ENCODE measurements at regions not wholly inside any gene's neighbourhood (a gene's known extent, or its start where the extent isn't known, plus 50 kb on each side); places are given as distances from the start of the nearest gene placed in this dataset.

DNA sequence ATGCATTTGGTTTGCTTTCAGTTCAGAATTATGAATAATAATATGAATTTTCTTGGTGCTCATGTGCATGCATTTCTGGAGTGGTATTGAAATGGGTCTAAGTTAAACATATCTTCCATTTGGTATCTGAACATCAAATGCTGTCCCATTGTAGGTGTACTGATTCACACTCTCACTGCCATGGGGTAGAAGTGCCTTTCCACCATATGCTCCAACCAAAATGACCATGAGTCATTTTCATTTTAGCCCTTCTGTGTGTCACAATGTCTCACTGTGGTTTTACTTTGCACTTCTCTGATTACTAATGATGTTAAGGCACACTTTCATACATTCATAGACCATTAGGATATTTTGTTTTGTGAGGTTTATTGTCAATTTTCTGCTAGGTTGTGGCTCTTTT, 211.9 kb downstream of the HAO1 start:
- DNase-seq = no peak
- Histone ChIP-seq H3K9me3 (ENCODE audit: low read length) (no peaks in the 10 kb centered on the region), H3K27ac (ENCODE audit: low read depth, low read length) (no peak overlapping the region), H3K4me1 (ENCODE audit: insufficient read depth, low read length) (no peaks in the 10 kb centered on the region), H3K4me3 (ENCODE audit: low read length) (no peak overlapping the region), H3K36me3 (ENCODE audit: insufficient read depth, low read length) (no peaks in the 10 kb centered on the region), H3K27me3 (ENCODE audit: insufficient read depth, low read length, poor library complexity, severe bottlenecking) (no peaks in the 10 kb centered on the region)
- Mint-ChIP-seq H3K9me3 (peaks cover 0 to 2% (median 1%) of the 10 kb centered on the region in 5 donors), H3K36me3 (no peaks in the 10 kb centered on the region), H3K27me3 (no peaks in the 10 kb centered on the region), H3K4me1 (no peaks in the 10 kb centered on the region), H3K4me3 (no peak overlapping the region), H3K27ac (no peak overlapping the region)
- ChIA-PET CTCF (no interaction called here), POLR2A (no interaction called here)

DNA sequence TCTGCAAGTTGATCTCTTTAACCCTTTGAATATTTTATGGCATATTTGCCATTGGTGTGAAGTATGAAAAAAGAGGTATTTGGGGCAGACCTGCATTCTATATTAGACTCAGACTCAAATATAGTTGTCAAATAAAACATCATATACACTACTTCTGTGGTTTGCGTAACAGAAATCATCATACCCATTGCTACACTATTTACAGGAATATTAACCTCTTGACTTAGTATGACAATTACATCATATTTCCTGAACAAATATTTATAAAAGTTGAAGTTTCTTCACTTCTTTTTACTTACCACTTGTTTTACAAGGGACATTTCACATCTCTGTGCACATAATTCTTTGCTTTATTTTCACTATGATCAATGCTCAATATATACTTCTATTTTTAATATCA, 206.0 kb downstream of the HAO1 start:
- Histone ChIP-seq H3K27me3 (ENCODE audit: insufficient read depth, low read length, poor library complexity, severe bottlenecking) (no peaks in the 10 kb centered on the region), H3K36me3 (ENCODE audit: insufficient read depth, low read length) (no peaks in the 10 kb centered on the region), H3K9me3 (ENCODE audit: low read length) (no peaks in the 10 kb centered on the region), H3K4me1 (ENCODE audit: insufficient read depth, low read length) (no peaks in the 10 kb centered on the region), H3K27ac (ENCODE audit: low read depth, low read length) (no peak overlapping the region), H3K4me3 (ENCODE audit: low read length) (no peak overlapping the region)
- POLR2A ChIA-PET = no interaction called here
- Mint-ChIP-seq H3K4me3 (no peak overlapping the region), H3K27me3 (no peaks in the 10 kb centered on the region), H3K27ac (no peak overlapping the region), H3K36me3 (no peaks in the 10 kb centered on the region), H3K4me1 (no peaks in the 10 kb centered on the region), H3K9me3 (peaks cover 0 to 2% (median 2%) of the 10 kb centered on the region in 5 donors)
- CTCF ChIA-PET = no interaction called here
- no peak for DNase-seq

DNA sequence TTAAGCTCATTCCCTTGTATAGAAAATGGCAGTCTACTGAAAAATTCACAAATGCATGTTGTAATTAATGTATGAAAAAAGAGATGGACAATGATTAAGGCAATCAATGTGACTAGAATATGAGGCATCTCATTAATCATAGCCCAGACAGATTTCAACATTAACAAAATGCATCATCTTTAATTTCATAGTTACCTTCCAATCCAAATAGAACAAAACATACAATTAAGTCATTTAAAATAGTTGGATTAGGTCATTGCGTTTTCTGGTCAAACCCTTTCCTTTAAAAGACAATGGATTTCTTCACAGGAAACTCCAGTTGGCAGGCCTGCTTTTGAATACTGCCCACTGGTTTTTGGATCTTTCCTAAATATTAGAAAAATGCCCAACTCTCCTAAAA, 203.9 kb downstream of the HAO1 start:
- Mint-ChIP-seq H3K36me3 (no peaks in the 10 kb centered on the region), H3K4me1 (no peaks in the 10 kb centered on the region), H3K4me3 (no peak overlapping the region), H3K27me3 (no peaks in the 10 kb centered on the region), H3K9me3 (peaks cover 0 to 2% (median 2%) of the 10 kb centered on the region in 5 donors), H3K27ac (no peak overlapping the region)
- Histone ChIP-seq H3K4me3 (ENCODE audit: low read length) (no peak overlapping the region), H3K4me1 (ENCODE audit: insufficient read depth, low read length) (no peaks in the 10 kb centered on the region), H3K27me3 (ENCODE audit: insufficient read depth, low read length, poor library complexity, severe bottlenecking) (no peaks in the 10 kb centered on the region), H3K27ac (ENCODE audit: low read depth, low read length) (no peak overlapping the region), H3K36me3 (ENCODE audit: insufficient read depth, low read length) (no peaks in the 10 kb centered on the region), H3K9me3 (ENCODE audit: low read length) (no peaks in the 10 kb centered on the region)
- ChIA-PET POLR2A (no interaction called here), CTCF (no interaction called here)
- no peak for DNase-seq

DNA sequence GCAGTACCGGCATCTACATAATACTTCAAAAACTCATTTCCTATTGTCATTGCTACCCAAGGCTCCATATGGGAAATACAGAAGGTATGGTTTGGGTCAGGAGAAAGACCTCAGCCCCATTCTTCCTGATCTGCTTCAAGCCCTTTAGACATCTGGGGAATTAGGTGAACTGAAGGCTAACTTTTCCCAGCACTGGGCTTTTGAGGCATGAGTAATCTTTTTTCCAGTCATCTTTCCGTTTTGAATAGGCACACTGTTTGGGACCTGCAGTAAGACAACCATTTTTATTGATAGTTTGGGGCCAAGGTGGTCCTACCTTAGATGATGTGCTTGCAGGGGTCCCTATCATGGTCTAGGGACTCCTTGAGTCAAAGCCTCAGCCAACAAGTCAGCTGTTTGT, 198.4 kb downstream of the HAO1 start:
- H3K9me3 ChIP-seq (ENCODE audit: low read length) = no peaks in the 10 kb centered on the region
- Mint-ChIP-seq H3K36me3 (no peaks in the 10 kb centered on the region), H3K27ac (no peak overlapping the region), H3K27me3 (no peaks in the 10 kb centered on the region), H3K9me3 (peaks cover 0 to 9% (median 0%) of the 10 kb centered on the region in 5 donors), H3K4me1 (no peaks in the 10 kb centered on the region), H3K4me3 (no peak overlapping the region)
- H3K4me1 ChIP-seq (ENCODE audit: insufficient read depth, low read length) = no peaks in the 10 kb centered on the region
- H3K4me3 ChIP-seq (ENCODE audit: low read length) = no peak overlapping the region
- POLR2A ChIA-PET = no interaction called here
- no peaks in the 10 kb centered on the region for H3K27me3 ChIP-seq (ENCODE audit: insufficient read depth, low read length, poor library complexity, severe bottlenecking)
- CTCF ChIA-PET = no interaction called here
- H3K27ac ChIP-seq (ENCODE audit: low read depth, low read length) = no peak overlapping the region
- no peaks in the 10 kb centered on the region for H3K36me3 ChIP-seq (ENCODE audit: insufficient read depth, low read length)
- no peak for DNase-seq

DNA sequence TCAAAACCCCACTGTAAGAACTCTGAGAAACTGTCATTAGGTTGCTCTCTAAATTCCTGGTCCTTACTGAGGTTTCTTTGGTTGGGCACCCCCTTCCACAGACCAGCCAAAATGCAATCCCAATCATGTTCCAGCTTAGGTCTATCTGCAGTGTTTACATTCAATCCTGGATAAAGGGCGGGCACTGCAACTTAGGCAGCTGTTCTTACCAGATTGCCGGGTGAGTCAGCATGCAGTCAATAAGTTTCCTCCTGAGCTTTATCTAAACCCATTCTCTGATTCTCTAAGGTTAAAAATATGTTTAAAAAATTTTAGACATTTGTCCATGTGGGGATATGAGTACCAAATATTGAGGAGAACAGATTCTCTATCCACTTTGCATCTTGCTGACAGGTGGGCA, 197.8 kb downstream of the HAO1 start:
- H3K27ac Mint-ChIP-seq = no peak overlapping the region
- Histone ChIP-seq H3K4me1 (ENCODE audit: insufficient read depth, low read length) (no peaks in the 10 kb centered on the region), H3K36me3 (ENCODE audit: insufficient read depth, low read length) (no peaks in the 10 kb centered on the region), H3K27ac (ENCODE audit: low read depth, low read length) (no peak overlapping the region), H3K9me3 (ENCODE audit: low read length) (no peaks in the 10 kb centered on the region), H3K4me3 (ENCODE audit: low read length) (no peak overlapping the region), H3K27me3 (ENCODE audit: insufficient read depth, low read length, poor library complexity, severe bottlenecking) (no peaks in the 10 kb centered on the region)
- no peaks in the 10 kb centered on the region for H3K27me3 Mint-ChIP-seq
- H3K4me1 Mint-ChIP-seq = no peaks in the 10 kb centered on the region
- POLR2A ChIA-PET = no interaction called here
- H3K4me3 Mint-ChIP-seq = no peak overlapping the region
- H3K36me3 Mint-ChIP-seq = no peaks in the 10 kb centered on the region
- no peak for DNase-seq
- peaks cover 0 to 9% (median 0%) of the 10 kb centered on the region in 5 donors for H3K9me3 Mint-ChIP-seq
- CTCF ChIA-PET = no interaction called here

DNA sequence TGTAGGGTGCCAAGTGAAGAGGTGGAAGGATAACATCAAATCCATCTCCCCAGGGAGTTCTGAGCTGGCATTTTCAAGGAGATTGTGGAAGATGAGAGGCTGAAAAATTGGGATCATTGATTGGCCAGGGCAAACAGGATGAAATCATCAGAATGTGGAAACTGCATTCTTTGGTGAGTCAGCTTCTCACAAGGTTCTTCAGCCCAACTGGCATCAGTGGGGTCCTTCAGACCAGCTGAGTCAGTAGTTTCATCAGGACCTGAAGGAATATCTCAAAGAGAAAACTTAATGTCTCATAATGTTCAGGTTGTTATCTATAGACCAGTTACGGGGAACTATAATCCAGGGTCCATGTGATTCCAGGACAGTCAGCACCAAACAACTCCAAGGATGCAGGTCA, 195.8 kb downstream of the HAO1 start:
- H3K4me1 ChIP-seq (ENCODE audit: insufficient read depth, low read length) = no peaks in the 10 kb centered on the region
- H3K27ac Mint-ChIP-seq = no peak overlapping the region
- H3K36me3 Mint-ChIP-seq = no peaks in the 10 kb centered on the region
- H3K27me3 Mint-ChIP-seq = no peaks in the 10 kb centered on the region
- no peak overlapping the region for H3K4me3 Mint-ChIP-seq
- H3K36me3 ChIP-seq (ENCODE audit: insufficient read depth, low read length) = no peaks in the 10 kb centered on the region
- H3K4me3 ChIP-seq (ENCODE audit: low read length) = no peak overlapping the region
- DNase-seq = no peak
- no peaks in the 10 kb centered on the region for H3K4me1 Mint-ChIP-seq
- CTCF ChIA-PET = no interaction called here
- peaks cover 0 to 9% (median 0%) of the 10 kb centered on the region in 5 donors for H3K9me3 Mint-ChIP-seq
- H3K9me3 ChIP-seq (ENCODE audit: low read length) = no peaks in the 10 kb centered on the region
- H3K27me3 ChIP-seq (ENCODE audit: insufficient read depth, low read length, poor library complexity, severe bottlenecking) = no peaks in the 10 kb centered on the region
- POLR2A ChIA-PET = no interaction called here
- no peak overlapping the region for H3K27ac ChIP-seq (ENCODE audit: low read depth, low read length)

DNA sequence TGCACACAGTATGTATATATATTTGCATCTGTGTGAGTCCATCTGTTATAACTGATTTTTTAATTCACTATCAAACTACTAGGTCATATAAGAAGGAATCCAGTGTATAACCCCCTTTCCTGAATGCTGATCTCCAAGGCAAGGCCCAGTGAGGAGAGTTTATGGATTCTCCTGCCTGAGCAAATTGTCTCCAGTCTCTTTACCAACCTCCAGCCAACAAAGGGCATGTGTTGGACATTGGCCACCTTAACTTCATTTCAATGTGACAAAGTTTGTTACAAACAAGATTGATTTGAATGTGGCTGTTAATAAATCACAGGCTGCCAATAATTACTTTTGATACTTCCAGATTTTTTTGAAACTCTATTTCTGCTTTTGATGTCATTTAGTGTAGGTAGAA, 191.6 kb downstream of the HAO1 start:
- no peaks in the 10 kb centered on the region for H3K4me1 ChIP-seq (ENCODE audit: insufficient read depth, low read length)
- Mint-ChIP-seq H3K9me3 (peaks cover 0 to 9% (median 0%) of the 10 kb centered on the region in 5 donors), H3K27me3 (no peaks in the 10 kb centered on the region), H3K36me3 (no peaks in the 10 kb centered on the region), H3K4me1 (no peaks in the 10 kb centered on the region), H3K4me3 (no peak overlapping the region), H3K27ac (no peak overlapping the region)
- POLR2A ChIA-PET = no interaction called here
- DNase-seq = no peak
- no peak overlapping the region for H3K4me3 ChIP-seq (ENCODE audit: low read length)
- no peak overlapping the region for H3K27ac ChIP-seq (ENCODE audit: low read depth, low read length)
- H3K36me3 ChIP-seq (ENCODE audit: insufficient read depth, low read length) = no peaks in the 10 kb centered on the region
- no peaks in the 10 kb centered on the region for H3K9me3 ChIP-seq (ENCODE audit: low read length)
- H3K27me3 ChIP-seq (ENCODE audit: insufficient read depth, low read length, poor library complexity, severe bottlenecking) = no peaks in the 10 kb centered on the region
- CTCF ChIA-PET = no interaction called here

DNA sequence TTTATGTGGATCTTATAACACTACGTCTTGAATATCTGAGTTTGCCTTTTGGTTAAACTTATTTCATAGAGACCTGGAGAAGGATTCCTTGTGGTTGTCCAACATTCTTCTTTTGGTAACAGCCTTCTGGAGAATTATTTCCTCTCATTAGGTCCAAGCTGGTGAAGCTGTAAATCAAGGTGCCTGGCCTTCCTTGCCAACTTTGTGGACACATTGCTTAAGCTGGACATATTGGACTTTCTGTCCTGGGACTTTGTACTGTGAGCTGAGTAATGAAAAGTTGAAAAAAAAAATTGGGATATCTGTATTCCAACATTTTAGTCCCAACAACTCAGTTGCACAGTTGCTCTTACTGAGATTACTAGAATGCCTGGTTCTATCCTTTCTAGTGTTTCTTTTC, 186.2 kb downstream of the HAO1 start:
- CTCF ChIA-PET = no interaction called here
- Mint-ChIP-seq H3K9me3 (peaks cover 0 to 7% (median 0%) of the 10 kb centered on the region in 5 donors), H3K4me3 (no peak overlapping the region), H3K27me3 (peaks cover 0 to 2% of the 10 kb centered on the region in 2 donors), H3K4me1 (no peaks in the 10 kb centered on the region), H3K36me3 (no peaks in the 10 kb centered on the region), H3K27ac (no peak overlapping the region)
- Histone ChIP-seq H3K4me3 (ENCODE audit: low read length) (no peak overlapping the region), H3K4me1 (ENCODE audit: insufficient read depth, low read length) (no peaks in the 10 kb centered on the region), H3K27ac (ENCODE audit: low read depth, low read length) (no peak overlapping the region), H3K36me3 (ENCODE audit: insufficient read depth, low read length) (no peaks in the 10 kb centered on the region), H3K27me3 (ENCODE audit: insufficient read depth, low read length, poor library complexity, severe bottlenecking) (no peaks in the 10 kb centered on the region), H3K9me3 (ENCODE audit: low read length) (no peaks in the 10 kb centered on the region)
- no peak for DNase-seq
- POLR2A ChIA-PET = no interaction called here

DNA sequence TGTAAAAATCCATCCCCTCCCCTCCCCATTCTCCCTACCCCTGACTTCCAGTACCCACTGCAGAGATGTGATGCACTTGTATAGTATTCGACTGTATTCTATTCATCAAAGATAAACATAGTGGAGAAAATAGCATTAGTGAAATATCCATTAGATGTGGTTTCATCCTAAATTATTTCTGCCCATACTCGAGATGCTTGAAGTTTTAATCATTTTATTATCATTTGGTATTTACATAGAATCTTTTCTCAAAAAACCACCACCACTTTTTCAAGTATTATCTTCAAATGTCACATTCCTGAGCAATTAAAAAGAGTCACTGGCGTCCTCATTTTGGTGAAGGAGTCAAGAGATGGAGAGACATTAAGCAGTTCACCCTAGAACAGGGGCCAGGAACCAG, 181.9 kb downstream of the HAO1 start:
- CTCF ChIA-PET = no interaction called here
- no peaks in the 10 kb centered on the region for H3K27me3 ChIP-seq (ENCODE audit: insufficient read depth, low read length, poor library complexity, severe bottlenecking)

More for the DNA sequence above, 181.9 kb downstream of the HAO1 start:
- no peaks in the 10 kb centered on the region for H3K9me3 ChIP-seq (ENCODE audit: low read length)
- Mint-ChIP-seq H3K9me3 (peaks cover 0 to 7% (median 0%) of the 10 kb centered on the region in 5 donors), H3K36me3 (no peaks in the 10 kb centered on the region), H3K4me1 (no peaks in the 10 kb centered on the region), H3K27ac (no peak overlapping the region), H3K4me3 (no peak overlapping the region), H3K27me3 (peaks cover 0 to 2% of the 10 kb centered on the region in 2 donors)
- no peak overlapping the region for H3K27ac ChIP-seq (ENCODE audit: low read depth, low read length)
- H3K4me1 ChIP-seq (ENCODE audit: insufficient read depth, low read length) = no peaks in the 10 kb centered on the region
- POLR2A ChIA-PET = no interaction called here
- DNase-seq = no peak
- H3K4me3 ChIP-seq (ENCODE audit: low read length) = no peak overlapping the region
- no peaks in the 10 kb centered on the region for H3K36me3 ChIP-seq (ENCODE audit: insufficient read depth, low read length)
